ENCODE measurements at regions not wholly inside any gene's neighbourhood (a gene's known extent, or its start where the extent isn't known, plus 50 kb on each side); places are given as distances from the start of the nearest gene placed in this dataset.

- Histone ChIP-seq H3K4me3 (ENCODE audit: low read depth in 1 of 3, low read length in 3 of 3) (no peak overlapping the region), H3K4me1 (ENCODE audit: control insufficient read depth in 3 of 3, insufficient read depth in 2 of 3, low read depth in 1 of 3, low read length in 2 of 3) (no peaks in the 10 kb centered on the region), H3K9me3 (ENCODE audit: control insufficient read depth in 2 of 2, insufficient read depth in 1 of 2, low read depth in 1 of 2, low read length in 1 of 2) (no peaks in the 10 kb centered on the region), H3K27ac (ENCODE audit: low read depth in 1 of 3, low read length in 2 of 3) (no peak overlapping the region), H3K36me3 (ENCODE audit: control insufficient read depth in 3 of 3, insufficient read depth in 2 of 3, low read depth in 1 of 3, low read length in 3 of 3) (no peaks in the 10 kb centered on the region), H3K27me3 (ENCODE audit: control insufficient read depth in 3 of 3, insufficient read depth in 3 of 3, low read length in 3 of 3) (no peaks in the 10 kb centered on the region)
- FAIRE-seq, result no peak
- 59 to 64% (median 61%) methylated on average over 5 of the region's 5 CpGs for WGBS, 3 donors
- DNase-seq, result no peak
Measured at GRCh38 chr15:66876421-66876730, 174.3 kb downstream of the SMAD6 start.

DNA sequence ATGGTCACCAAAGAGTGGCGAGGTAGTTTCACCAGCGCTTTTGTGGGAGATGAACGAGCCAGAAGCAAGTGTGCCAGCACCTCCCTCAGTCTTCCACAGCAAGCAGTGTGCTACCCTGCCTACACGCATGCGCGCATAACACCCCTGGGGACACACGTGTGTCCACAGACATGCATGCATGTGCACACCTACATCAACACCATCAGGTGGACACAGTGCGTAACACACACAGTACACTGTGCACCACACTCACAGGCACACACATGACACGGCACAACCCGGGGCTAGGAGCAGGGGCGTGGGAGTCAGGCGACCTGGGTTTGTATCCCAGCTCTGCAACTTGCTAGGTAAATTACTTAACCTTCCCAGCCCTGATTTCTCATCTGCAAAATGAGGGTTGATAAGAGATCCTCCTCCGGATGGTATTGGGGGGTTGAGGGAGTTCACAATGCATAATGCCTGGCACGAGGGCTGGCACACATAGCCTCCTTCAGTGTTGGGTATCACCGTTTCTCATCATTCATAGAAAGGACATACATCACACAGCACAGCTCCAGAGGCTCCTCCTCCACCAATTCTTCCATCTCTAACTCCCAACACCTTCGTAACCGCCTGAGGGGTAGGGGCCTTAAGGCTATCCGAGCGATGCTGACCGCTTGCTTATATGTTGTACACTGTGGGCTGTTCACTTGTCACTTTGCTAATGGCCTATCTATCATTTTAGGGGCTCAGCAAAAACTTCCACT lies 174.9 kb downstream of the SMAD6 start:
- no peak for DNase-seq
- Histone ChIP-seq H3K27ac (ENCODE audit: low read depth in 1 of 3, low read length in 2 of 3) (no peak overlapping the region), H3K4me3 (ENCODE audit: low read depth in 1 of 3, low read length in 3 of 3) (no peak overlapping the region), H3K27me3 (ENCODE audit: control insufficient read depth in 3 of 3, insufficient read depth in 3 of 3, low read length in 3 of 3) (peaks cover 0 to 3% (median 0%) of the 10 kb centered on the region in 3 donors), H3K9me3 (ENCODE audit: control insufficient read depth in 2 of 2, insufficient read depth in 1 of 2, low read depth in 1 of 2, low read length in 1 of 2) (no peaks in the 10 kb centered on the region), H3K4me1 (ENCODE audit: control insufficient read depth in 3 of 3, insufficient read depth in 2 of 3, low read depth in 1 of 3, low read length in 2 of 3) (no peaks in the 10 kb centered on the region), H3K36me3 (ENCODE audit: control insufficient read depth in 3 of 3, insufficient read depth in 2 of 3, low read depth in 1 of 3, low read length in 3 of 3) (no peaks in the 10 kb centered on the region)
- FAIRE-seq, result no peak
- 79 to 88% (median 88%) methylated on average over 20 of the region's 20 CpGs for WGBS, 3 donors

DNA sequence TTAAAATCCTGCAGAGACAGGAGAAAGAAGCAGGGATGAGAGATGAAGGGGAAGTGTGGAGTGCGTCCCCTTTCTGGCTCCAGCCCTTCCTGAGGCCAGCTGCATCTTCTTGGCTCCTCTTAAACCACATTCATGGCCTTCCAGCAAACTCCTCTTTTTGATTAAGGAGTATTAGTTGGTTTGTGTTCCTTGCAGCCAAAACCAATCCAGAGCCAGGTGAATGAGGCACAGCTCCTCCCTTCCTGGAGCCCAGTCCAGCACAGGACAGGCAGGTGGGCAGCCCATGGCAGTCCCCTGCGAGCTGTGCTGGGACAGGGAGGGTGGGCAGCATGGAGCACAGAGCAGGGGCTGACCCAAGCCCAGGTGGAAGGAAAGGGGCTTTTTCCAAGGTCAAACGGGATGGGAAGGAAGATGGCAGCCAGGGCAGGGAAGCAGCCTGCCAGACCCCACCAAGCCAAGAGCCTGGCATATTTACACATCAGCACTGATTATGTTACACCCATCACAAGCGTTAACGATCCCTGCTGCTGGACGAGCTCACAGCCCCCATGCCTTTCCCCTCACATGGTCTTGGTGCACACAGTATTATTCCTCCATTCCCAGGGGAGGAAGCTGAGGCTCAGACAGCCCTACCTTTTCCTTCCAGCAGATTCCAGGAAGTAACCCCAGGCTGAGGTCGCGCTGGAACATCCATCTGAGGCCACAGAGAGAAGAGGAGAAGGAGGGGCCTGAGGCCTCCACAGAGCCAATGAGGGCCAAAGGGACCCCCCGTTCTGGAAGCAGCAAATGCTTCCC lies 175.6 kb downstream of the SMAD6 start:
- no peaks in the 10 kb centered on the region for H3K9me3 ChIP-seq (ENCODE audit: control insufficient read depth in 2 of 2, insufficient read depth in 1 of 2, low read depth in 1 of 2, low read length in 1 of 2)

GRCh38 chr15:66878761-66879160 lies 176.7 kb downstream of the SMAD6 start:
- no peaks in the 10 kb centered on the region for H3K9me3 ChIP-seq (ENCODE audit: control insufficient read depth in 2 of 2, insufficient read depth in 1 of 2, low read depth in 1 of 2, low read length in 1 of 2)
- peaks cover 0 to 3% (median 0%) of the 10 kb centered on the region in 3 donors for H3K27me3 ChIP-seq (ENCODE audit: control insufficient read depth in 3 of 3, insufficient read depth in 3 of 3, low read length in 3 of 3)
- no peak for FAIRE-seq
- 68 to 84% (median 80%) methylated on average over 4 of the region's 4 CpGs for WGBS, 3 donors
- no peak overlapping the region for H3K27ac ChIP-seq (ENCODE audit: low read depth in 1 of 3, low read length in 2 of 3)
- H3K4me3 ChIP-seq (ENCODE audit: low read depth in 1 of 3, low read length in 3 of 3), result no peak overlapping the region
- no peaks in the 10 kb centered on the region for H3K4me1 ChIP-seq (ENCODE audit: control insufficient read depth in 3 of 3, insufficient read depth in 2 of 3, low read depth in 1 of 3, low read length in 2 of 3)
- H3K36me3 ChIP-seq (ENCODE audit: control insufficient read depth in 3 of 3, insufficient read depth in 2 of 3, low read depth in 1 of 3, low read length in 3 of 3), result no peaks in the 10 kb centered on the region
- DNase-seq, result no peak

More for the DNA sequence above, 175.6 kb downstream of the SMAD6 start:
- Histone ChIP-seq H3K27ac (ENCODE audit: low read depth in 1 of 3, low read length in 2 of 3) (peak overlapping the region in 1 of 3 donors; percentile 9), H3K27me3 (ENCODE audit: control insufficient read depth in 3 of 3, insufficient read depth in 3 of 3, low read length in 3 of 3) (peaks cover 0 to 3% (median 0%) of the 10 kb centered on the region in 3 donors), H3K4me1 (ENCODE audit: control insufficient read depth in 3 of 3, insufficient read depth in 2 of 3, low read depth in 1 of 3, low read length in 2 of 3) (no peaks in the 10 kb centered on the region), H3K4me3 (ENCODE audit: low read depth in 1 of 3, low read length in 3 of 3) (no peak overlapping the region), H3K36me3 (ENCODE audit: control insufficient read depth in 3 of 3, insufficient read depth in 2 of 3, low read depth in 1 of 3, low read length in 3 of 3) (no peaks in the 10 kb centered on the region)
- no peak for FAIRE-seq
- DNase-seq, result no peak
- 66 to 69% (median 66%) methylated on average over 9 of the region's 9 CpGs for WGBS, 3 donors

GRCh38 chr15:66879531-66880368 lies 177.7 kb downstream of the SMAD6 start:
- H3K4me1 ChIP-seq (ENCODE audit: control insufficient read depth in 3 of 3, insufficient read depth in 2 of 3, low read depth in 1 of 3, low read length in 2 of 3), result no peaks in the 10 kb centered on the region
- no peak for DNase-seq
- no peak overlapping the region for H3K4me3 ChIP-seq (ENCODE audit: low read depth in 1 of 3, low read length in 3 of 3)
- no peaks in the 10 kb centered on the region for H3K9me3 ChIP-seq (ENCODE audit: control insufficient read depth in 2 of 2, insufficient read depth in 1 of 2, low read depth in 1 of 2, low read length in 1 of 2)
- FAIRE-seq, result no peak
- H3K36me3 ChIP-seq (ENCODE audit: control insufficient read depth in 3 of 3, insufficient read depth in 2 of 3, low read depth in 1 of 3, low read length in 3 of 3), result no peaks in the 10 kb centered on the region
- no peak overlapping the region for H3K27ac ChIP-seq (ENCODE audit: low read depth in 1 of 3, low read length in 2 of 3)
- WGBS, 3 donors, result 81 to 94% (median 92%) methylated on average over 8 of the region's 8 CpGs
- H3K27me3 ChIP-seq (ENCODE audit: control insufficient read depth in 3 of 3, insufficient read depth in 3 of 3, low read length in 3 of 3), result peaks cover 0 to 6% (median 0%) of the 10 kb centered on the region in 3 donors

DNA sequence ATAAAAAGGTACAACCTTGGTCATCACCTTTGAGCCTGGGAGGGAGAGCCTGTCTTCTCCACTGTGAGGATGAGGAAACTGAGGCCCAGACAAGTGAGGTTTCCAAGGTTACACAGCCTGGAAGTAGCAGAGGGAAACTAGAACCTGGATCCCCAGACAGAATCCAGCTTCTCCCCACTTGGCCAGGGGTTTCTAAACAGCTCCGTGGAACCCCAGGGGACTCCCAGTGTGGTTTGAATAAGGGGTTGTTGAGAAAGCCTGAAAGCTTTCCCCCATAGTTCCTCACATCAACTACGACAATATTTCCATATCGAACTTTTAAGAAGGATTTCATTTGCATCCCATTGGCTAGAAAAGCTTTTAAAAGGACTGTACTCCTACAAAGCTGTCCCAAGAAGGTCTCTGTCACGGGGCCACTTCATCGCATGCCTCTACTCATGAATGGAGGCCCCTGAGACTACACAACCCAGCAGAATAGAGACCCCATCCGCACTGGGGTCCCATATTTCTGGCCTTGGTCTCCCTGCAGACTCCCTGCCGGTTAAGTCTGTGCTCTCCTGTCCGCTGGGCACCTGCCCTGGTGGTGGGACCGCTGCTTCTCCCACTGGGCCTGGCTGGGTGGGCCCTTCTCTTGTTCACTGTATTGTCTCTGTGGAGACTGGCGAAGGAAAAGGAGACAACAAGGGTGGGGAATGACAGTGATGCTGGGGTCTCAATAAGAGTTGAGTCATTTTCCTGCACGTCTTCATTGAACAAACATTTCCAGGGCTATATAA lies 178.5 kb downstream of the SMAD6 start:
- H3K4me1 ChIP-seq (ENCODE audit: control insufficient read depth in 3 of 3, insufficient read depth in 2 of 3, low read depth in 1 of 3, low read length in 2 of 3), result no peaks in the 10 kb centered on the region
- no peaks in the 10 kb centered on the region for H3K36me3 ChIP-seq (ENCODE audit: control insufficient read depth in 3 of 3, insufficient read depth in 2 of 3, low read depth in 1 of 3, low read length in 3 of 3)
- WGBS, 3 donors, result 88 to 95% (median 92%) methylated on average over 11 of the region's 11 CpGs
- H3K27ac ChIP-seq (ENCODE audit: low read depth in 1 of 3, low read length in 2 of 3), result no peak overlapping the region
- H3K4me3 ChIP-seq (ENCODE audit: low read depth in 1 of 3, low read length in 3 of 3), result no peak overlapping the region
- DNase-seq (no peak), FAIRE-seq (no peak)
- peaks cover 0 to 6% (median 0%) of the 10 kb centered on the region in 3 donors for H3K27me3 ChIP-seq (ENCODE audit: control insufficient read depth in 3 of 3, insufficient read depth in 3 of 3, low read length in 3 of 3)
- peaks cover 0 to 2% of the 10 kb centered on the region in 2 donors for H3K9me3 ChIP-seq (ENCODE audit: control insufficient read depth in 2 of 2, insufficient read depth in 1 of 2, low read depth in 1 of 2, low read length in 1 of 2)

DNA sequence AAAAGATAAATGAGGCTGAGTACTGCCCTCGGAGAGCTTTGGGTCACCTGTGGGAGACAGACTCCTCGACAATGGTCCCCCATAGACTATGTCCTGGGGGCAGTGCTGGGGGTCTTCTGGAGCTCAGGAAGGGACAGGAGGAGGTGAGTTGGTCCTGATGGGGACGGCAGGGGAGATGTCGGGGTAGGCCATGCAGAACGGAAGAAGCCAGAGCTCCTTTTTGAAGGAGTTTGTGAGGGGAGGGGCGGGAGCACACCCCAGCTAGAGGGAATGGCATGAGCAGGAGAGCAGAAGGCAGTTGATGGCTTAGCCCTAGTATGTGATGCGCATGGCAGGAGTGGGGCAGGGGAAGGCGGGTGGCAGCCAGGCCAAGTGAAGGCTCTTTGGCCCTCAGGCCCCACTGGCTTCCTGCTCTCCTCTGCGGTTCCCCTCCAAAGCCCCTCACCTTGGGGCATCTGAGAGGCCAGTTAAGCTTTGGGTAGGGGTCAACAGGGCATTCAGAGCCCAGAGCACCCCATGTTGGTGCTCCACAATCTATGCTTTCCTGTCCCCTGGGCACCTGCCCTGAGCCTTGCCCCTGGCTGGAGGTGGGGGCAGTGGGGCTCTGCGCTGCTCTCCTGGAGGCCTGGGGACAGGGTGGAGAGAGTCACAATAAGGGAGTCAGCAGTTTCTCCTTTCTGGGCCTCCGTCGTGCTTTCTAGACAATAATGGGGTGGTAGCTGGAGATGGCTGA lies 179.3 kb downstream of the SMAD6 start:
- DNase-seq, result no peak
- WGBS, 3 donors, result 91 to 94% (median 93%) methylated on average over 12 of the region's 12 CpGs
- H3K27me3 ChIP-seq (ENCODE audit: control insufficient read depth in 3 of 3, insufficient read depth in 3 of 3, low read length in 3 of 3), result peaks cover 0 to 6% (median 0%) of the 10 kb centered on the region in 3 donors
- peaks cover 0 to 5% of the 10 kb centered on the region in 2 donors for H3K9me3 ChIP-seq (ENCODE audit: control insufficient read depth in 2 of 2, insufficient read depth in 1 of 2, low read depth in 1 of 2, low read length in 1 of 2)
- no peaks in the 10 kb centered on the region for H3K4me1 ChIP-seq (ENCODE audit: control insufficient read depth in 3 of 3, insufficient read depth in 2 of 3, low read depth in 1 of 3, low read length in 2 of 3)
- no peak overlapping the region for H3K27ac ChIP-seq (ENCODE audit: low read depth in 1 of 3, low read length in 2 of 3)
- H3K36me3 ChIP-seq (ENCODE audit: control insufficient read depth in 3 of 3, insufficient read depth in 2 of 3, low read depth in 1 of 3, low read length in 3 of 3), result no peaks in the 10 kb centered on the region
- no peak overlapping the region for H3K4me3 ChIP-seq (ENCODE audit: low read depth in 1 of 3, low read length in 3 of 3)
- no peak for FAIRE-seq
